ENCODE measurements at regions not wholly inside any gene's neighbourhood (a gene's known extent, or its start where the extent isn't known, plus 50 kb on each side); places are given as distances from the start of the nearest gene placed in this dataset.

GRCh38 chr6:14690120-14691056 is 555.5 kb upstream of the JARID2 start:
- TF ChIP-seq POLR2AphosphoS5 (IDR thresholded peaks at IDR 0.05; ENCODE audit: low read depth, low read length) (no peak), TAF1 (IDR thresholded peaks at IDR 0.05; ENCODE audit: borderline replicate concordance, insufficient read depth, low read length) (no peak), SIN3A (IDR thresholded peaks at IDR 0.05; ENCODE audit: borderline replicate concordance, insufficient read depth, low read length) (no peak), REST (IDR thresholded peaks at IDR 0.05; ENCODE audit: insufficient read depth in 1 of 2, low read depth in 2 of 2, low read length in 2 of 2) (no peak), FOXP2 (optimal IDR thresholded peaks at IDR 0.05; ENCODE audit: borderline replicate concordance, extremely low read depth, extremely low read length, insufficient read depth) (no peak)

GRCh38 chr6:14692208-14692607 is 553.7 kb upstream of the JARID2 start:
- TF ChIP-seq TAF1 (IDR thresholded peaks at IDR 0.05; ENCODE audit: borderline replicate concordance, insufficient read depth, low read length) (no peak), SIN3A (IDR thresholded peaks at IDR 0.05; ENCODE audit: borderline replicate concordance, insufficient read depth, low read length) (no peak), REST (IDR thresholded peaks at IDR 0.05; ENCODE audit: insufficient read depth in 1 of 2, low read depth in 2 of 2, low read length in 2 of 2) (no peak), POLR2AphosphoS5 (IDR thresholded peaks at IDR 0.05; ENCODE audit: low read depth, low read length) (no peak), FOXP2 (optimal IDR thresholded peaks at IDR 0.05; ENCODE audit: borderline replicate concordance, extremely low read depth, extremely low read length, insufficient read depth) (no peak)

- TF ChIP-seq FOXP2 (optimal IDR thresholded peaks at IDR 0.05; ENCODE audit: borderline replicate concordance, extremely low read depth, extremely low read length, insufficient read depth) (no peak), REST (IDR thresholded peaks at IDR 0.05; ENCODE audit: insufficient read depth in 1 of 2, low read depth in 2 of 2, low read length in 2 of 2) (no peak), SIN3A (IDR thresholded peaks at IDR 0.05; ENCODE audit: borderline replicate concordance, insufficient read depth, low read length) (no peak), POLR2AphosphoS5 (IDR thresholded peaks at IDR 0.05; ENCODE audit: low read depth, low read length) (no peak), TAF1 (IDR thresholded peaks at IDR 0.05; ENCODE audit: borderline replicate concordance, insufficient read depth, low read length) (no peak)
Observed at GRCh38 chr6:14693301-14694192, 552.3 kb upstream of the JARID2 start.

- no peak for TF ChIP-seq FOXP2 (optimal IDR thresholded peaks at IDR 0.05; ENCODE audit: borderline replicate concordance, extremely low read depth, extremely low read length, insufficient read depth)
- TF ChIP-seq TAF1 (IDR thresholded peaks at IDR 0.05; ENCODE audit: borderline replicate concordance, insufficient read depth, low read length): no peak
- no peak for TF ChIP-seq REST (IDR thresholded peaks at IDR 0.05; ENCODE audit: insufficient read depth in 1 of 2, low read depth in 2 of 2, low read length in 2 of 2)
- TF ChIP-seq SIN3A (IDR thresholded peaks at IDR 0.05; ENCODE audit: borderline replicate concordance, insufficient read depth, low read length): no peak
- TF ChIP-seq POLR2AphosphoS5 (IDR thresholded peaks at IDR 0.05; ENCODE audit: low read depth, low read length): no peak
Observed at GRCh38 chr6:14694308-14694707, 551.6 kb upstream of the JARID2 start.
